ENCODE measurements at regions not wholly inside any gene's neighbourhood (a gene's known extent, or its start where the extent isn't known, plus 50 kb on each side); places are given as distances from the start of the nearest gene placed in this dataset.

DNA sequence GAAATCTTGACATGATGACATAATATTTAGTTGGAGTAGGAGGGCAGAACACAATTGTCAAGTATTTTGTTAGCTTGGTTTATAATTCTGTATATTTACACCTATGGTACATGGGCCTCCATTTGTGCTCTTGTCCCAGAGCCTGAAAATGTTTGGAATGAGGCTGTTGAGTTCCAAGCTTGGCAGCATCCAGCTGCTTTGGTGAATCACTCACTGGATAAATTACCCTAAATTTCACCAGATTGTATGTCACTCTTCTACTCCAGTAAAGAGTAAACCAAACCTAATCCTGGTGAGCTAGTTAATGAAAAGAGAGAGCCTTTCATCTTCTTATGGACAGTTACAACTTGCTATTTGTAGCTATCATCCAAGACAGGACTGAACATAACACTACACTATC is 928.7 kb downstream of the DIPK2A start:
- TF ChIP-seq REST (IDR thresholded peaks at IDR 0.05; ENCODE audit: low read depth): no peak

GRCh38 chr3:144912968-144913367 is 941.3 kb downstream of the DIPK2A start:
- no peak for TF ChIP-seq TCF12 (IDR thresholded peaks at IDR 0.05; ENCODE audit: low read depth)
- TF ChIP-seq, protein P1, sequence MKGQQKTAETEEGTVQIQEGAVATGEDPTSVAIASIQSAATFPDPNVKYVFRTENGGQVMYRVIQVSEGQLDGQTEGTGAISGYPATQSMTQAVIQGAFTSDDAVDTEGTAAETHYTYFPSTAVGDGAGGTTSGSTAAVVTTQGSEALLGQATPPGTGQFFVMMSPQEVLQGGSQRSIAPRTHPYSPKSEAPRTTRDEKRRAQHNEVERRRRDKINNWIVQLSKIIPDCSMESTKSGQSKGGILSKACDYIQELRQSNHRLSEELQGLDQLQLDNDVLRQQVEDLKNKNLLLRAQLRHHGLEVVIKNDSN (IDR thresholded peaks at IDR 0.05): no peak
- no peak for TF ChIP-seq EGR1 (IDR thresholded peaks at IDR 0.05)
- TF ChIP-seq CREB1 (IDR thresholded peaks at IDR 0.05; ENCODE audit: low read depth): no peak
- no peak for TF ChIP-seq EP300 (IDR thresholded peaks at IDR 0.05; ENCODE audit: borderline replicate concordance)
- TF ChIP-seq RAD21 (IDR thresholded peaks at IDR 0.05; ENCODE audit: low read depth): no peak
- TF ChIP-seq TEAD4 (IDR thresholded peaks at IDR 0.05): no peak
- TF ChIP-seq TAF1 (IDR thresholded peaks at IDR 0.05; ENCODE audit: low read depth): no peak
- no peak for TF ChIP-seq REST (IDR thresholded peaks at IDR 0.05; ENCODE audit: low read depth)
- TF ChIP-seq, protein P2, sequence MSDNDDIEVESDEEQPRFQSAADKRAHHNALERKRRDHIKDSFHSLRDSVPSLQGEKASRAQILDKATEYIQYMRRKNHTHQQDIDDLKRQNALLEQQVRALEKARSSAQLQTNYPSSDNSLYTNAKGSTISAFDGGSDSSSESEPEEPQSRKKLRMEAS (IDR thresholded peaks at IDR 0.05): no peak
- TF ChIP-seq NFIC (IDR thresholded peaks at IDR 0.05): no peak
- no peak for TF ChIP-seq CEBPB (IDR thresholded peaks at IDR 0.05)
- TF ChIP-seq YY1 (IDR thresholded peaks at IDR 0.05; ENCODE audit: low read depth): no peak
- TF ChIP-seq ZBTB7A (IDR thresholded peaks at IDR 0.05; ENCODE audit: low read depth): no peak
- no peak for TF ChIP-seq FOXM1 (IDR thresholded peaks at IDR 0.05; ENCODE audit: borderline replicate concordance, low read depth)

DNA sequence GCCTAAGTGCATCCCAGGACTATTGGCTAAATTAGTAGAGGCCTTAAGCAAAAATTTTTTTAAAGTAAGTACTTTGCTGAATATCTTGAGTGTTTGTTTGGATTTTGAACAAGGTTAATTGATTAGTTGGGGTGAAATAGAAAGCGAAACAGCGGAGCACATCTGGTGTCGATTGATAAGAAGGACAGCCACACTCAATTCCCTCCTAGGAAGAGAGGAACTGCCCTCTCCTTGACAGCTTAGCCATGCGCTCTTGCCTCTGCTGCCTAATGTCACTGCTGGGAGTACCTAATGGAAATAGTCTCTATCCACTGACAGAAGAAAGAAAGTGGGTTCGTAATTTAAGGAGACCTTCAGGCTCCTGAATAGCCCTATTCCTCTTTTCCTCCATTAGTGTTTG is 943.6 kb downstream of the DIPK2A start:
- TF ChIP-seq NFIC (IDR thresholded peaks at IDR 0.05) (no peak), ZBTB7A (IDR thresholded peaks at IDR 0.05; ENCODE audit: low read depth) (no peak), RAD21 (IDR thresholded peaks at IDR 0.05; ENCODE audit: low read depth) (no peak), EGR1 (IDR thresholded peaks at IDR 0.05) (no peak), TAF1 (IDR thresholded peaks at IDR 0.05; ENCODE audit: low read depth) (no peak), EP300 (IDR thresholded peaks at IDR 0.05; ENCODE audit: borderline replicate concordance) (no peak), REST (IDR thresholded peaks at IDR 0.05; ENCODE audit: low read depth) (no peak), YY1 (IDR thresholded peaks at IDR 0.05; ENCODE audit: low read depth) (no peak), TCF12 (IDR thresholded peaks at IDR 0.05; ENCODE audit: low read depth) (no peak), CEBPB (IDR thresholded peaks at IDR 0.05) (no peak), FOXM1 (IDR thresholded peaks at IDR 0.05; ENCODE audit: borderline replicate concordance, low read depth) (no peak), TEAD4 (IDR thresholded peaks at IDR 0.05) (no peak), CREB1 (IDR thresholded peaks at IDR 0.05; ENCODE audit: low read depth) (no peak)
- TF ChIP-seq, protein P2 (IDR thresholded peaks at IDR 0.05): no peak
- TF ChIP-seq, protein P1 (IDR thresholded peaks at IDR 0.05): no peak

DNA sequence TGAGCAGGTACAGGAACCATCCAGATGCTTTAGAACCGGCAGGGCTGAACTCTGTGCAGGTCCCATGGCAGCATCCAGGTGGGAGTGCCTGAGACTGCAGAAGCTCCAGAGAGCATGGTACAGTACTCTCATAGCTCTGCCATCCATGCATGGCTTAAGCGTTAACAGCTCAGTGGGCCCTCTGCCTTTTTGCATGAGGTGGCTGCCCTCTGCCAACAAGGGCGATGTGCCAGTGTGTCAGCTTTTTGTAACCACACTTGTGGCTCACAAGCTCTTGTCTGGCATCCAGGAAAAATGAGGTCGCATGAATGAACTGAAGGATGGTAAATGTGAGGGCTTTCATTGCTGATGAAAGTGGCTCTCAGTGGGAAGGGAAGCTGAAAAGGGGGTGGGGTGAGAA is 950.1 kb downstream of the DIPK2A start:
- TF ChIP-seq, protein P2 (IDR thresholded peaks at IDR 0.05): no peak
- TF ChIP-seq CREB1 (IDR thresholded peaks at IDR 0.05; ENCODE audit: low read depth): no peak
- no peak for TF ChIP-seq TCF12 (IDR thresholded peaks at IDR 0.05; ENCODE audit: low read depth)
- TF ChIP-seq EP300 (IDR thresholded peaks at IDR 0.05; ENCODE audit: borderline replicate concordance): no peak
- no peak for TF ChIP-seq YY1 (IDR thresholded peaks at IDR 0.05; ENCODE audit: low read depth)
- no peak for TF ChIP-seq NFIC (IDR thresholded peaks at IDR 0.05)
